HUES6 (cell line): ENCODE measurements at regions not wholly inside any gene's neighbourhood (a gene's known extent, or its start where the extent isn't known, plus 50 kb on each side); places are given as distances from the start of the nearest gene placed in this dataset.

Experiments
- H3K27ac ChIP-seq: 2 replicates; pipeline ENCODE4 v1.7.0; 2013; ENCODE audit warnings: low read depth, mild to moderate bottlenecking, low read length, inconsistent platforms
- H3K27me3 ChIP-seq: 2 replicates; pipeline ENCODE4 v1.6.1; 2013; ENCODE audit warnings: low read length; ENCODE audit not compliant: control insufficient read depth, insufficient read depth
- H3K36me3 ChIP-seq: 2 replicates; pipeline ENCODE4 v1.6.1; 2013; ENCODE audit warnings: low read length; ENCODE audit not compliant: control insufficient read depth, insufficient read depth
- H3K4me1 ChIP-seq: 2 replicates; pipeline ENCODE4 v1.6.1; 2013; ENCODE audit warnings: low read length; ENCODE audit not compliant: control insufficient read depth, insufficient read depth
- H3K4me3 ChIP-seq: 2 replicates; pipeline ENCODE4 v1.5.1; 2013; ENCODE audit warnings: low read depth, low read length
- H3K9ac ChIP-seq: one replicate; pipeline ENCODE4 v1.6.1; 2013; ENCODE audit warnings: mild to moderate bottlenecking, low read length
- H3K9me3 ChIP-seq: 2 replicates; pipeline ENCODE4 v1.6.1; 2013; ENCODE audit warnings: low read depth, low read length; ENCODE audit not compliant: control insufficient read depth, insufficient read depth

- no peaks in the 10 kb centered on the region for H3K36me3 ChIP-seq
- H3K27ac ChIP-seq, result no peak overlapping the region
- H3K9me3 ChIP-seq, result peaks cover 9% of the 10 kb centered on the region; the same call in 1 of the 2 replicates
- H3K4me3 ChIP-seq, result no peak overlapping the region
- H3K27me3 ChIP-seq, result no peaks in the 10 kb centered on the region
- H3K4me1 ChIP-seq, result peaks cover 10% of the 10 kb centered on the region; the same call in 1 of the 2 replicates
- no peak overlapping the region for H3K9ac ChIP-seq
Measured at GRCh38 chr1:8109216-8109615, 83.1 kb upstream of the ERRFI1 start.

GRCh38 chr1:8107897-8108296, 81.8 kb upstream of the ERRFI1 start:
- no peak overlapping the region for H3K4me3 ChIP-seq
- H3K4me1 ChIP-seq, result peaks cover 3% of the 10 kb centered on the region; the same call in 1 of the 2 replicates
- peaks cover 9% of the 10 kb centered on the region; the same call in 1 of the 2 replicates for H3K9me3 ChIP-seq
- no peak overlapping the region for H3K27ac ChIP-seq
- H3K27me3 ChIP-seq, result no peaks in the 10 kb centered on the region
- H3K9ac ChIP-seq, result no peak overlapping the region
- no peaks in the 10 kb centered on the region for H3K36me3 ChIP-seq

GRCh38 chr1:8104278-8105236, 78.4 kb upstream of the ERRFI1 start:
- Histone ChIP-seq H3K4me1 (peaks cover 3% of the 10 kb centered on the region; the same call in 1 of the 2 replicates), H3K27me3 (no peaks in the 10 kb centered on the region), H3K27ac (no peak overlapping the region), H3K36me3 (no peaks in the 10 kb centered on the region), H3K4me3 (no peak overlapping the region), H3K9me3 (peaks cover 3% of the 10 kb centered on the region; the same call in 1 of the 2 replicates), H3K9ac (no peak overlapping the region)

DNA sequence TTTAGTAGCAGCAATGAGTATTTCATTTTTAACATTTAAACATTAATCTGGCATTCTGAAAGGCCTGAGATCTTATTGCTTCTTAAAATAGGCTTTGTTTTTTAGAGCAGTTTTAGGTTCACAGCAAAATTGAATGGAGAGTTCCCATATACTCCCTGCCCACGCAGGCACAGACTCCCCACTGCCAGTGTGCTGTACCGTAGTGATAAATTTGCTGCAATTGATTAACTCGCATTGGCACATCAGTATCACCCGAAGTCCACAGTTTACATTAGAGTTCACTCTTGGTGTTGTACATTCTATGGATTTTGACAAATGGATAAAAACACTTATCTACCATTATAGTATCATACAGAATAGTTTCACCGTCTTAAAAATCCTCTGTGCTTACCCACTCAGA, 71.8 kb upstream of the ERRFI1 start:
- Histone ChIP-seq H3K27ac (no peak overlapping the region), H3K27me3 (no peaks in the 10 kb centered on the region), H3K9ac (no peak overlapping the region), H3K4me1 (peaks cover 3% of the 10 kb centered on the region; the same call in 1 of the 2 replicates), H3K9me3 (no peaks in the 10 kb centered on the region), H3K36me3 (no peaks in the 10 kb centered on the region), H3K4me3 (no peak overlapping the region)

DNA sequence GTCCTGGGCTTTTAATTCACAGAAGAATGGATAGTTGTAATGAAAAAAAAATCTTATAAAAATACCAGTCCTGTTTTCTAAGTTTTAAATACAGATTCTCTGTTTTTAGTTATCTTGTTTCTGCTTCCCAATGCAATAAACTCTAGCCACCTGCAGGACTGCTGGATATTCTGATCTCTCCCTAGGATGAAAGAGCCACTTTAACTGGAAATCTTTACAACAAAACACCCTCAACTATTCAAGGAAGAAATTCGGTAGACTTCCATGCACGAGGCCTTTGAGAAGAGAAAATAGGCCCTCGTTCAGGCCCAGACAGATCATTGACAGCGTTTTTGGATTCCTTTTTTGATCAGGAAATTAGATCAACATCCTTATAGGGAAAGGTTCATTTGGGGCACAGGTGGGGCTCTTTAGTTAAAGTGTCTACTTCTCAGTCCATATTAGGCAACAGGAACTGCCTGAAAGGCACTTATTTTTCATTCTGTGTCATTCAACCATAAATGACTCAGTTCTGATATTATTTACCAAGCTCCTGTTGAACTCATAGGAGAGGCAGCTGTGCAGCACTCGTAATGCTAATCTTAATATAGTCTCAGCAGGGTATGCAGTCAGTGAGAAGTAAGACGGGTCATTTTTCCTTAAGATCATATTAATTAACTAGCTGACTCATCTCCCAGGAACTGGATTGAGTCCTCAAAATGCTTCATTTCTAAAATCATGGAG, 71.1 kb upstream of the ERRFI1 start:
- Histone ChIP-seq H3K4me1 (peaks cover 3% of the 10 kb centered on the region; the same call in 1 of the 2 replicates), H3K36me3 (no peaks in the 10 kb centered on the region), H3K4me3 (no peak overlapping the region), H3K27me3 (no peaks in the 10 kb centered on the region), H3K9me3 (no peaks in the 10 kb centered on the region), H3K9ac (no peak overlapping the region), H3K27ac (no peak overlapping the region)

- Histone ChIP-seq H3K9ac (no peak overlapping the region), H3K9me3 (no peaks in the 10 kb centered on the region), H3K4me1 (peaks cover 3% of the 10 kb centered on the region; the same call in 1 of the 2 replicates), H3K36me3 (no peaks in the 10 kb centered on the region), H3K4me3 (no peak overlapping the region), H3K27ac (no peak overlapping the region), H3K27me3 (no peaks in the 10 kb centered on the region)
Measured at GRCh38 chr1:8096105-8097011, 70.2 kb upstream of the ERRFI1 start.

GRCh38 chr1:8095584-8095983, 69.5 kb upstream of the ERRFI1 start:
- Histone ChIP-seq H3K4me1 (peaks cover 3% of the 10 kb centered on the region; the same call in 1 of the 2 replicates), H3K9me3 (no peaks in the 10 kb centered on the region), H3K27me3 (no peaks in the 10 kb centered on the region), H3K9ac (no peak overlapping the region), H3K36me3 (no peaks in the 10 kb centered on the region), H3K4me3 (no peak overlapping the region), H3K27ac (no peak overlapping the region)

- Histone ChIP-seq H3K9me3 (no peaks in the 10 kb centered on the region), H3K4me3 (no peak overlapping the region), H3K4me1 (peaks cover 3% of the 10 kb centered on the region; the same call in 1 of the 2 replicates), H3K9ac (no peak overlapping the region), H3K27me3 (no peaks in the 10 kb centered on the region), H3K36me3 (no peaks in the 10 kb centered on the region), H3K27ac (no peak overlapping the region)
Measured at GRCh38 chr1:8094481-8095241, 68.6 kb upstream of the ERRFI1 start.

- H3K27ac ChIP-seq, result no peak overlapping the region
- no peaks in the 10 kb centered on the region for H3K36me3 ChIP-seq
- H3K4me3 ChIP-seq, result no peak overlapping the region
- H3K27me3 ChIP-seq, result no peaks in the 10 kb centered on the region
- H3K9ac ChIP-seq, result no peak overlapping the region
- peaks cover 3% of the 10 kb centered on the region; the same call in 1 of the 2 replicates for H3K4me1 ChIP-seq
- H3K9me3 ChIP-seq, result no peaks in the 10 kb centered on the region
Measured at GRCh38 chr1:8093221-8093980, 67.3 kb upstream of the ERRFI1 start.
